ENCODE measurements at regions not wholly inside any gene's neighbourhood (a gene's known extent, or its start where the extent isn't known, plus 50 kb on each side); places are given as distances from the start of the nearest gene placed in this dataset.

- TF ChIP-seq CTCF (IDR thresholded peaks at IDR 0.05; ENCODE audit: insufficient read depth, low read depth, low read length) (no peak), EZH2 (IDR thresholded peaks at IDR 0.05; ENCODE audit: insufficient read depth, low read length) (no peak)
Measured at GRCh38 chr18:46214435-46214834, 110.2 kb downstream of the HAUS1 start.

All from astrocyte (in vitro differentiated cells and primary cell).